ENCODE measurements at regions not wholly inside any gene's neighbourhood (a gene's known extent, or its start where the extent isn't known, plus 50 kb on each side); places are given as distances from the start of the nearest gene placed in this dataset.

- TF ChIP-seq POLR2A (IDR thresholded peaks at IDR 0.05; ENCODE audit: low read length) (no peak), GATA1 (IDR thresholded peaks at IDR 0.05; ENCODE audit: low read depth, low read length) (no peak)
Observed at GRCh38 chr7:22895140-22895827, 72.6 kb upstream of the TOMM7 start.

GRCh38 chr7:22894546-22894945, 71.9 kb upstream of the TOMM7 start:
- DNase-seq = no peak
- TF ChIP-seq POLR2A (IDR thresholded peaks at IDR 0.05; ENCODE audit: low read length) = no peak
- no peak for TF ChIP-seq GATA1 (IDR thresholded peaks at IDR 0.05; ENCODE audit: low read depth, low read length)

More at GRCh38 chr7:22895140-22895827, 72.6 kb upstream of the TOMM7 start:
- DNase-seq = no peak

DNA sequence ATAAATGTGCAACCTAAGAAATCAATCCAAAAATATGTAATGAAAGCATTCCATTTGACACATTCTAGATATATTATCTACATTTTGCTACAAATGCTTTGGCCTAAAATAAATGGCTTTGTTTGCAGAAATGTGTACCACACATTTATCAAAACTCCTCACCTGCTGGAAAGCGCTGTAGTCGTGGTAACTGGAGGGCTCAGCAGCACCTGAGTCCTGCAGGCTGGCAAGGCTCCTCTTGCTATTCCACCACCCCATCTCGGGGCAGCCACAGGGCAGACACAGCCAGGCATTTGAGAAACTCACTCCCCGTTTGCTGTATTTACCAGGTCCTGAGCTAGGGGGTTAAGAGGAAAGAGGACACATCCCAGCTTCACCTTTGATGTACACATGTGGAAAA, 68.1 kb upstream of the TOMM7 start:
- no peak for DNase-seq

DNA sequence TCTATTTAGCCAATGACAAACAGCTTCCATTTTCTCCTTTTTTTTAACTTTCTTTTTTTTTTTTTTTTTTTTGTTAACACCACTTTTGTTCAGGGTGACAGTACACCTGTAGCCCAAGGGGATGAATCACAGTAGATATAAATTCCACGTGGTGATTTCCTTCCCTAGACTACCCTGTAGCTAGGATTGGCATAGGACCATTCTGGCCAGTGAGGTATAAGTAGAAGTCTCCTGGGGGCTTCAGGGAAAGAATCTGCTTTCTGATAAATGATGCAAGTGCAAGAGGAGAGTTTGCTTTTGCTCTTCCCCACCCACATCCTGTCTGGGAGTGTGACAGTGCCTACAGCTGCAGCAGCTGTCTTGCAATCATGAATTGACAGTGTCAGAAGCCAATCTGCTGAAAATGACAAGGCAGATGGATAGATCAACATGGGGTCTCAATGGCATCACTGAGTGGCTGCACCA, 63.2 kb upstream of the TOMM7 start:
- TF ChIP-seq GATA1 (IDR thresholded peaks at IDR 0.05; ENCODE audit: low read depth, low read length) (no peak), POLR2A (IDR thresholded peaks at IDR 0.05; ENCODE audit: low read length) (no peak)
- no peak for DNase-seq

More for the DNA sequence above, 68.1 kb upstream of the TOMM7 start:
- TF ChIP-seq POLR2A (IDR thresholded peaks at IDR 0.05; ENCODE audit: low read length) (no peak), GATA1 (IDR thresholded peaks at IDR 0.05; ENCODE audit: low read depth, low read length) (no peak)

DNA sequence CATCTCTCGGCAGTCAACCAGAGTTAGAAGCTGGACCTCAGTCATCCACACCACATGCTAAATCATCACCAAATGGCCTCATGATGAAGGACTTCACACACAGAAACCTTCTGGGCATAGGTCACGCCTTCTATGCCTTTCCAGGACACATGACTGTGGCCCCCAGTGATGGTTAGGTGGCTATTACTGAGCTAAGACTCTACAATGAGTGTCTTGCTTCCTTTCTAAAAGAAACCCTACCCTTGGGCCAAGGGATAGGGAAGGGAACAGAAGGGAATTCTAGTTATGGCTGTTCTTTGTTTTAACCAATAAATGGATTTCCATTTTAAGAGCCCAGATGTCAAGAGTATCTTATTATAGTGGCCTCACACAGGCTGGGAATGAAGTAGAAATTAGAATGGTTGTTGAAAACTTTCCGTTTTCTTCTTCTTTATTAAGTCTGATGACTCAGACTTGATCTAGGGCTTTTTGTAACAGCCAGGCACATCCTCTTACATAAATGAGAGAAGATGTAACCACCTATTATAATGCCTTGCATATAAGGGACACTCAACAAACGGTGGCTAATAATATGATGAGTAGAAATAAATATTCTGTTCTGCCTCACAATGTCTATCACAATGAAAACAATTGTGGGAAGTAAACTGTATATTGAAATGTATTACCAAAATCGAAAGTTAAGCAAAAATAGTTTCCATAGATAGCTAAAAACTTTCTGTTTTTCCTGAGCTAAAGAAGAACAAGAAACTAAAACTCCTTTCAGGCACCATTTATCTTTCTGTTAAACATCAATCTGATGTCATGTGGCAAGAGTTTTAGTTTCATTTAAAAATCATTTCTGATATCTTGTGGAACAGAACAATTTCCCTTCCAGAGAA, 62.5 kb upstream of the TOMM7 start:
- no peak for DNase-seq

DNA sequence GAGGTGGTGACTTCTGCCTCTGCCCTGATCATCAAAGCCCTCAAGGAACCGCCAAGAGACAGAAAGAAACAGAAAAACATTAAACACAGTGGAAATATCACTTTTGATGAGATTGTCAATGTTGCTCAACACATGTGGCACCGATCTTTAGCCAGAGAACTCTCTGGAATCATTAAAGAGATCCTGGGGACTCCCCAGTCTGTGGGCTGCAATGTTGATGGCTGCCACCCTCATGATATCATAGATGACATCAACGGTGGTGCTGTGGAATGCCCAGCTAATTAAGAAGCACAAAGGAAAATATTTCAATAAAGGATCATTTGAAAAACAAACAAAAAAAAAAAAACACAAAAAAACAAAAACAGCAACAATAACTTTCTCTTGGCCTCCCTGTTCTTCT, 59.5 kb upstream of the TOMM7 start:
- no peak for TF ChIP-seq GATA1 (IDR thresholded peaks at IDR 0.05; ENCODE audit: low read depth, low read length)
- TF ChIP-seq POLR2A (IDR thresholded peaks at IDR 0.05; ENCODE audit: low read length) = no peak
- no peak for DNase-seq

More for the DNA sequence above, 62.5 kb upstream of the TOMM7 start:
- TF ChIP-seq POLR2A (IDR thresholded peaks at IDR 0.05; ENCODE audit: low read length) (no peak), GATA1 (IDR thresholded peaks at IDR 0.05; ENCODE audit: low read depth, low read length) (no peak)

DNA sequence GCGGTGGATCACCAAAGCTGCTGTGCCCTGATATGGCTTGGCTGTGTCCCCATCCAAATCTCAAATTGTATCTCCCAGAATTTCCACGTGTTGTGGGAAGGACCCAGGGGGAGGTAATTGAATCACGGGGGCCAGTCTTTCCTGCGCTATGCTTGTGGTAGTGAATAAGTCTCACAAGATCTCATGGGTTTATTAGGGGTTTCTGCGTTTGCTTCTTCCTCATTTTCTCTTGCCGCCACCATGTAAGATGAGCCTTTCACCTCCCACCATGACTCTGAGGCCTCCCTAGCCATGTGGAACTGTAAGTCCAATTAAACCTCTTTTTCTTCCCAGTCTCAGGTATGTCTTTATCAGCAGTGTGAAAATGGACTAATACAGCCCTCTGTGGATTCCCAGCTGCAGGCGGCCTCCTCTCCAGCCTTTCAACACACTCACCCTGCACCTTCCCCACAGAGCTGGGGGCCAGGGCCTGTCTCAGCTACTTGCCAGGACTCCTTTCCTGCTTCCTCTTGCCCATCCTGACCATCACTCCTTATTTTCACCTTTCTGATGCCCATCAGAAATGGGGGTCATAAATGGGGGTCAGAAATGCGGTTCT, 57.2 kb upstream of the TOMM7 start:
- no peak for TF ChIP-seq POLR2A (IDR thresholded peaks at IDR 0.05; ENCODE audit: low read length)
- TF ChIP-seq GATA1 (IDR thresholded peaks at IDR 0.05; ENCODE audit: low read depth, low read length) = no peak
- no peak for DNase-seq

DNA sequence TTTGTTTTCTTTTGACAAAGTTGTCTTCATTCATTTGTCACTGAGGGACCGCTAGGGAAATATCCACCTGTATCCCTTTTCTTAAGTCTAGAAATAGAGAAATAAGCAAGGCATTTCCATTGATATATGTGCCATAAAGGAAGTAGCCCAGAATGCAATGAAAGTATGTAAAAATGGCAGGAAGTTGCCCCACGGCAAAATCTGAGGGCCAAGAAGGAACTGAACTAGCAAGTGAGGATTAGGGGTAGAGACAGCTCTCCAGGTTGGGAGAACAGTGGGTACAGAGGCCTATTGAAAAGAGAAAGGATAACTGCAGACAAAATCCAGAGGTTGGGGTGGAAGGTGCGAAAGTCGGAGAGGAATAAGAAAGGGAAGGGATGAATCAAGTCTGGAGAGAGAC, 56.6 kb upstream of the TOMM7 start:
- TF ChIP-seq GATA1 (IDR thresholded peaks at IDR 0.05; ENCODE audit: low read depth, low read length) = no peak
- no peak for TF ChIP-seq POLR2A (IDR thresholded peaks at IDR 0.05; ENCODE audit: low read length)
- no peak for DNase-seq

DNA sequence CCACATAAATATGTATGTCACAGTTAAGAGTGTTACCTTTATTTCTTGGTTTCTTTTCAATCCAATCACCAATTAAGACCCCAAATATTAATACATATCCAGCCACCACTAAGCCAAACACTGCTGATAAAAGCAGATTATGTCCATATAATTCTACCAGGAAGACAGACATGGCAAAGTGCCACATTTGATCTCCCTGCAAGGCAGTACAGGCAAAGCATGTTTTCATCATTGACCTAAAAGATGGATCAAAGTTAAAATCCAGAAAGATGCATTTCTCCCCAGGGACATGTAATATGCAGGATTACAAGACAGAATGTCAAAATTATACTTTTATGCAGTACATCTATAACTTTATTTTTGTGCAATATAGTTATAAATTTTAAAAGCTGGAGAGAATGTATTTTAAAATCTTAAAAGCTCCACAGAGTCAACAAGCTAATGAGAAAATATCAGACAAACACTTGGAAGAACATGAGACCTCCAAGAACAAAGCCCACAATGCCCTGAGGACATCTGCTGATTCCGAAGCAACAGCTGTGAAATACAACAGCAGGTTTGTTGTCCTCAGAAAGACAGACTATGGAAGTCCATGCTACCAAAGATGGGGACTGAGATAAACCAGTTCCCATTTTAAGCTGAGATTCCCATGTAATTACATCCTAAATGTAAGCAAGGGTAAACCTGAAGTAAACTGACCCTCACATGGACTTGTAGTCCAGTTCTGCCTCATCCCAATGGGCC, 54.5 kb upstream of the TOMM7 start:
- DNase-seq = no peak
- TF ChIP-seq GATA1 (IDR thresholded peaks at IDR 0.05; ENCODE audit: low read depth, low read length) (no peak), POLR2A (IDR thresholded peaks at IDR 0.05; ENCODE audit: low read length) (no peak)

- no peak for TF ChIP-seq GATA1 (IDR thresholded peaks at IDR 0.05; ENCODE audit: low read depth, low read length)
- no peak for TF ChIP-seq POLR2A (IDR thresholded peaks at IDR 0.05; ENCODE audit: low read length)
Observed at GRCh38 chr7:22875470-22875869, 52.8 kb upstream of the TOMM7 start.

DNA sequence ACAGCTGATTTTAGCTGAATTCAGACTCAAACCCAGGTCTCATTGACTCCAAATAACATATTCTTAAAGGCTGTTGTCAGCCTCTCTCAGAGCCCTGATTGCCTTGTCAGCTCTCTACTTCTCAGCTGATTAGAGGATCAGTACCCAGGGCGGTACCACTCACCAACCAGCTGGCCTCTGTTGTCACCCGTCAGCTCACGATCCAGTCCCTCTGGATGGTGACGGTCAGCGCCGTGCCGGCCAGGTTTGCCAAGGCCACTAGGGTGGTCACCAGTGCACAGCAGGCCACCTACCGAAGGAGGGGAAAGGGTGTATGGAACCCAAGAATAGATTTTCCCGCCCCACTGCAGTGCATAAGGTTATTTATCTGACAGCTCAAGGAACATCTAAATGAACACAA, 52.3 kb upstream of the TOMM7 start:
- TF ChIP-seq GATA1 (IDR thresholded peaks at IDR 0.05; ENCODE audit: low read depth, low read length) (no peak), POLR2A (IDR thresholded peaks at IDR 0.05; ENCODE audit: low read length) (no peak)
- no peak for DNase-seq

More at GRCh38 chr7:22875470-22875869, 52.8 kb upstream of the TOMM7 start:
- DNase-seq = no peak

Measured in erythroblast (primary cell).